HT-29 (cell line): ENCODE measurements at regions not wholly inside any gene's neighbourhood (a gene's known extent, or its start where the extent isn't known, plus 50 kb on each side); places are given as distances from the start of the nearest gene placed in this dataset.
"Not testable (repeated sequence)": the region's sequence is repeated elsewhere in the genome, so short reads cannot be mapped to it uniquely, and the experiment has no call there.

ENCODE experiments used
- DNase-seq: peaks from one replicate; pipeline ENCODE4 v3.0.0-alpha.2; 2015; ENCODE audit warnings: low spot score

DNA sequence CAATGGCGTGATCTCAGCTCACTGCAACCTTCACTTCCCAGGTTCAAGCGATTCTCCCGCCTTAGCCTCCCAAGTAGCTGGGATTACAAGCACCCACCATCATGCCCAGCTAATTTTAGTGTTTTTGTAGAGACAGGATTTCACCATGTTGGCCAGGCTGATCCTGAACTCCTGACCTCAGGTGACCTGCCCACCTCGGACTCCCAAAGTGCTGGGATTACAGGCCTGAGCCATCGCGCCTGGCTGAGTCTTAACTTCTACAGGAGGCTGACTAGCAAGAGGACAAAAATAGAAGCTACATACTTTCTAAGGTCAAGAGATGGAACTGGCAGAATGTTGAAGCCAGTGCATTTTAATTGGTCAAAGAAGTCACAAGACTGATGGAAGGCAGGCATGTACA is 2296.2 kb upstream of the RAG2 start:
- DNase-seq, result not testable (repeated sequence)

- no peak for DNase-seq
These were observed 2286.3 kb upstream of the RAG2 start for GRCh38 chr11:38884145-38884865.

GRCh38 chr11:38867338-38867737 is 2269.3 kb upstream of the RAG2 start:
- no peak for DNase-seq

- no peak for DNase-seq
These were observed 2267.9 kb upstream of the RAG2 start for GRCh38 chr11:38865922-38866321.

DNA sequence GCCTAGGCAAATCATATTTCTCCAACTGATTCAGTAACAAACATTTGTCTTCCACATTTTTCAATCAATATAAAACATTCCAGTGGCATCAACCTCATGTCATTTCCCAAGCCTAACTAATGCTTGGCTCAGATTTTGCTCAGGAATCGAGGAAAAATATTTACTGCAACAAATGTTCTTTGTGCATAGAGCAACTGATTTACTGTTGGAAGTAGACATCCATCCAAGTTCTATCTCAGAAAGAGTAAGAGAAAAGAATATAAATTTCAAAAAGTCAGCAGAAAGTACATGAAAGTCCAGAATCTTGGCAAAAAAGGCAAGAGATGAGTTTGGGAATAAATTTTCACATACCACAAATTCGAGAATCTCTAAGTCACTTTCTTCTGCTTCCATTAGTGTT is 2245.0 kb upstream of the RAG2 start:
- no peak for DNase-seq

- no peak for DNase-seq
These were observed 2241.0 kb upstream of the RAG2 start for GRCh38 chr11:38839071-38839470.

- no peak for DNase-seq
These were observed 2237.9 kb upstream of the RAG2 start for GRCh38 chr11:38835966-38836365.

DNA sequence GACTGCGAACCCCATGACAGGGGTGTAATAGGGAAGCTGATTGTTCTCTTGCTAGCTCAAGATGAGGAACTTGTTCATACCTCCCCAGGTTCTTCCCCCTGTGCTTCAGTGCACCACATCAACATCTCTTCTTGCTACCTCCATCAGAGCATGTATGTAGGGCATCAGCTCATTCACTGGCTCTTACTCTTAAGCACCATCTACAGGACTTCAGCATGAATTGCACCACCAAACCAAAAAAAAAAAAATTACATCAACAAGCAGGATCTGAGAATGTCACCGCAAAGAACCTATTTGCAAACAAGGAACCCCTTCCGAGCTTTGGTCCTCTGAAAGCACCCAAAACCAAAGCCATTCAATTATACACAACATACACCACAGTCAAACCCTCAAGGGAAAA is 2226.5 kb upstream of the RAG2 start:
- DNase-seq, result peak; percentile 21

DNA sequence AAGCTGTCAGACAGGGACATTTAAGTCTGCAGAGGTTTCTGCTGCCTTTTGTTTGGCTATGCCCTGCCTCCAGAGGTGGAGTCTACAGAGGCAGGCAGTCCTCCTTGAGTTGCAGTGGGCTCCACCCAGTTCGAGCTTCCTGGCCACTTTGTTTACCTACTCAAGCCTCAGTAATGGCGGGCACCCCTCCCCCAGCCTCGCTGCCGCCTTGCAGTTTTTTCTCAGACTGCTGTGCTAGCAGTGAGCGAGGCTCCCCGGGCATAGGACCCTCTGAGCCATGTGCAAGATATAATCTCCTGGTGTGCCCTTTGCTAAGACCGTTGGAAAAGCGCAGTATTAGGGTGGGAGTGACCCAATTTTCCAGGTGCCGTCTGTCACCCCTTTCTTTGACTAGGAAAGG is 2223.8 kb upstream of the RAG2 start:
- DNase-seq, result not testable (repeated sequence)

DNA sequence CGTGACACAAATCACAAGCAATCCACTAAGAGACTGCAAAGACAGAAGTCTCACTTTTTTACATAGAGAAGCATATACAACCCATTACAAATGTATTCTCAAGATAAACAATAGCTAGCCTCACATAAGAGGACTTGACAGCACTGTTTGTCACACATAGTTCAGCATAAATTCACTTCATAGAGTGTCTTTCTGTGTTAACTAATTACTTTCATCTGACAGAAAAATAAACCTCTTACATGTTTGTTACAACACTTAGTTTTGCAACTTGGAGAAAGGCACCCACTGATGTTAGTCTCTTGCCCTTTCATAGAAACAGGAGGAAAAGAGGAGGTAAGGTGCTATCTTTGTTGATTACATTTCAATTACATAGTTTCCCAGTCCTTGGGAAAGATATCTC is 2221.9 kb upstream of the RAG2 start:
- no peak for DNase-seq

DNA sequence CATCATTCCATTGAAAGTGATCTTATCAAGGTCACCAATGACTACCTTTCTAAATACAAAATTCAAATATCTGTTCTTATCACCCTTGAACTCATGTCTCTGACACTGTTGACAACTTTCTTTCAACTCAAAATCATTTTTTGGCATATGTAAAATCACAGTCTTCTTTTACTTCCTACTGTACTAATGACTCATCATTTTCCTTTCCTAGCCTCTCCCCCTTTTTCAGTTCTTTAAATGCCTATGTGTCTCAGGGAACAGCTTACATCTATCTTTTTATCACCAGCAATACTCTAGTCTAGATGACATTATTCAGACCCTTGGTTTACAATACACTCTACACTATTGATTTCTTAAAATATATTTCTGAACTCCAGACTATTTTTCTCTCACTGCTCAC is 2220.7 kb upstream of the RAG2 start:
- DNase-seq, result no peak

DNA sequence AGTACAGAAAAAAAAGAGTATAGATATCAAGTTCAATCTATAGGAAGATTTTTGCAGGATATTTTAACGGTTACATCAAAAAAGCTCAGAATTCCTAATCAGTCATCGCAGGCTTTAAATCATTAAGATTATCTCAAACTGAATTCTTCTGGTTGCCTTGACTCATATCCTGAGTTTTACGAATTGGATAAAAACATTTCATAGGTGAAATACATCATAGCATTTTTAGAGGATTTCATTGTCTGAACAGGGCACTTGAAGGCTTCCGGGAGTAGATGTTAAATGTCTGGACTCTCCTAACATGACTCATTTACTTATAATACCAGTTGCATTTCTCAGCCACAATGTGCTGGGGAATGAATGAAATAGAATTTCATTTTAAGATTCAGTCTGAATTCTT is 2216.6 kb upstream of the RAG2 start:
- no peak for DNase-seq

DNA sequence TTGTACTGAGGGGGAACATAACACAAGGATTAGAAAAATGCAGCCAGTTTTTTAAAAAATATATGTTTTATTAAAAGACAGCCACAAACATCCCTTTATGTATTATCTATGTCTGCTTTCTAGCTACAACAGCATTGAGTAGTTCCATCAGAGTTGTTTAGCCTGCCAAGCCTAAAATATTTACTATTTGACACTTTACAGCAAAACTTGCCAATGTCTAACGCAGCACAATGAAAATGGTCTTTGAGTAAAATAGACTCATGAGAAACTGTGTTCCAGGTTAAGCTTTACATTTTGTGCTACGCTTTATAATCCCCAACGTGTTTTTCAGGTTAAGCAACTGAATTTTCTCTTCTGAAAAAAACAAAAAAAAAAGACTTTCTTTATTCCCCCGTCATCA is 2211.5 kb upstream of the RAG2 start:
- DNase-seq, result no peak

DNA sequence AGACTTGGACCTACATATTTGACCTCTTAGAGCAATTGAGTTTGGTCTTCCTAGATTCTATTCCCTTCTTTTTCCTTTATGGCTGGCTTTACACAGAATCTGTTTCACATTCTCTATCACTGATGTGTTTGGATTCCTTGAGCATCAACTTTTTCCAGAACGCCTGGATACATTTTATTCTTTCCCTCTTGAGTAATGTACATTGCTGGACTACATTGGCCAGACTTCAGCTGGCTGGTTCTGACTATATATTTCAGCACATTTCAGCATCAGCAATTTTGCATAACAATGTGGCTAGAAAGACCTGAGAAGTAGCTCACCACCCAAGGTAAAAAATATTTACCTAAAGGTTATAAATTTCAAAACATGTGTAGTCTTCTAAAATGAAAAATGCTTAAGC is 2198.2 kb upstream of the RAG2 start:
- DNase-seq, result no peak

DNA sequence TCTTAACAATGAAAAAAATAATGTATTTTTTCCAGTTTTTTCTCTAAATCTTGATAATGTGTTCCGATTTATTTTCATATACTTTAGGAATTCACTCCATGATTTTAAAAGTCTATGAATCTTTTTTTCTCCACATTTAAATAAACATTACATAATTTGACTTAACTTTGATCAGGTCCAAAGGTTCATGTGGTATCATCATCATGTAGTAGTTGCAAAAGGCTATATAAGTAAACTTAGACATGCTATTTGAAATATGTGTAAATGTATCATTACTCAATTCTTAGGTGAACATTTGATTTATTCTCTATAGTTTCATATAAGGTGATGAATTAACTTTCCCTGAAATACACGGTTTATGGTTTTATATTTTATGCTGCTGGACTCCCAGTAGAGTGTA is 2197.0 kb upstream of the RAG2 start:
- no peak for DNase-seq

DNA sequence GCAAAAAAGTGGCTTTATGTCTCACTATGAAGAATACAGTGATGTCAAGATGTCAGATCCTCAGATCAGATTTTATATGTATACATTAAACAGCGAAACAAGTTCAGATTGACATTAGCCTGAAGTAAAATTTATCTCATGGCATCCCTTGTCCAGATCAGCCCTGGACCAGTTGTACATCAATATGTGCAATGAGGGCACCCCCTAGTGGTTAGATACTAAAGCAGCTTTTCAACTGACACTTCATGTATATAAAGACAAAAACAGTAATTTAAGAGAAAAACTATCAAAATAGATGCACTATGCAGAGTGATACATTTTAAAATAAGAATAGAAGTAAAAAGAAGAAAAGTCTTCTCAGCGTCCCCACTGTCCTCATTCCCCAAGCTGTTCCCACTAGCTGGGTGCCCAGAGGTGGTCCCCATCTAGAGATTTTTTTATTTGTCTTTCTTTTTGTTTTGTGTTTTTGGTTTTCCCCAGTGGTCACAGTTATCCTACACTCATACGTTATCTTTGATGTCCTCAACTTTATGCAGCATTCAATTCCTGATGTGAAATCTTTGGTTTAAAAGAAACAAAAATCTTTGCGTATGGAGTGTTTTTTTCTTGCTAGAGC is 2193.4 kb upstream of the RAG2 start:
- peak; percentile 81 for DNase-seq

GRCh38 chr11:38788561-38788960 is 2190.5 kb upstream of the RAG2 start:
- DNase-seq, result no peak

DNA sequence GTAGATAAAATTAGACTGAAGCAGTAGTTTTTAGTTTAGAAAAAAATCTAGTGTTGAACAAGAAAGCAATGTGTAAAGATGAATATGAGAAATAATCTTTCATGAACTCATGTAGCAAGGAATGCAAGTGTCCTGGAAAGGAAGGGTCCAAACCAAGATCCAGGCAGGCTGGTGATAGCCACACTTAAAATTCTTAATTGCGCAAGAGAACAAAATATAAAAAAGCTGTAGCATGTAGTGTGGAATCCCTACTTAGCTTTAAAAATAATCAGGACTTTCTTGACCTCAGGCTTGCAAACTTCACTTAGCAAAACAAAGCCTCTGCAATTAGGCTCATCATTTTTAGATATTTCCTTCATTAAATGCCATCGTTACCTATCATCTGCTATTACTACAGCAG is 2186.1 kb upstream of the RAG2 start:
- DNase-seq, result no peak

DNA sequence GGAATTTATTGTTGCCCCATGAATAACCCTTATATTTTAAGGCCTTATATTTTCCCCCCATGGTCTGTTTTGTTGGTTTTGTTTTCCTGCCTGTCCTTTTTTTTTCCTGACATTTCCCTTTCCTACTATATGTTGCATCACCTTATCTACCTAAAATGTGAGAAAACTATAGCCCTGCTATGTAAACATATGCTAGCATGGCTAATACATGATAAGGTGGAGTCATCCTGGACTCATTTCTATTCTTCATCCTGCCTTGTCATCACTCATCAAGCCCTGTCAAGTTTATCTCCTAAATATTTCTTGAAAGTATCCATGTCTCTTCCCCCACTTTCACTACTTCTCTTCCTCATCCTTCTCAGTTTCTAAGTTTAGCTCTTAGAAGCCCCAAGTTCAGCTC is 2168.8 kb upstream of the RAG2 start:
- no peak for DNase-seq

GRCh38 chr11:38759394-38759793 is 2161.4 kb upstream of the RAG2 start:
- DNase-seq, result no peak

DNA sequence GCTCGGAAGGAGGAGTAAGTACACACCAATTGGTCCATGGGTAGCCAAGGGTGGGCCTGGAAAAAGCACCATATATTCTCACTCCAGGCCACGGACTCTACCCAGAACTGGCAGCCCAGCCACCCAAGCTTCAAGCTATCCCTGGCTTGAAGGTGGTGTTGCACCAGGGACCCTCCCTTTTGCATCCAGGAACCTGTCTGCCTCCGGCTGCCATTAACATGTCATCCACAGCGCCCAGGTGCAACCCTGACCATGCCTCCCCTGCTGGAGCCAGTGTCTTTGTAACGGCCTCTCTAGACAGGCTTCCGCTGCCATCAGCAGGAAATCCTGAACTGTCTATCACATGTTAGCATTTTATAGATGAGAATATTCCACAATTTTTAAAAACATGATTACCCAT is 2158.5 kb upstream of the RAG2 start:
- no peak for DNase-seq

- DNase-seq, result no peak
These were observed 2153.4 kb upstream of the RAG2 start for GRCh38 chr11:38751421-38751820.

- not testable (repeated sequence) for DNase-seq
These were observed 2148.5 kb upstream of the RAG2 start for GRCh38 chr11:38746516-38746915.

DNA sequence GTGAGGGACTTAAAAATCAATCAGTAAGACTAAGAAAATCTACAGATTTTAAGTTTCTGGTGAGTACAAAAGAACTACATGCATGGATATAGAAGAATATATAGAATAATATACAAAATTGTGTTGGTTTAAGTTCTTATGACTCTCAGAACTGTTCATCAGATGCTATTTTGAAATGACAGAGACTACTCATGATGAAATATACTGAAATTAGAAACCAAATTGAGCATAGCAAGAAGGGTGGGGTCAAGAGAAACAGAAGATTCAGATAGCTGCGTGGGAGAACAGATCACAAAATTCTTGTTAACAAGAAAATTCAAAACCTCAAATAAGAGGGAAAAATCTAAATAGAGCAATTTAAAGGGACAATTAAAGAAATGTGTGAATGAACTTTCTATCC is 2125.3 kb upstream of the RAG2 start:
- DNase-seq, result no peak
